Stimulated activated CD4-positive, alpha-beta T cell treated with anti-CD3 and anti-CD28 coated beads, Interleukin-12 subunit alpha, Interleukin-12 subunit beta, amount 100 ng/mL, for 48 hours (primary cell): ENCODE measurements at regions not wholly inside any gene's neighbourhood (a gene's known extent, or its start where the extent isn't known, plus 50 kb on each side); places are given as distances from the start of the nearest gene placed in this dataset.
"Not testable (repeated sequence)": the region's sequence is repeated elsewhere in the genome, so short reads cannot be mapped to it uniquely, and the experiment has no call there.

Experiments used
- DNase-seq, 3 donors: peaks; one replicate each; pipeline ENCODE4 v3.0.0-alpha.2; 2020; ENCODE audit warnings: low read depth in 2 of 3, low spot score in 1 of 3

DNA sequence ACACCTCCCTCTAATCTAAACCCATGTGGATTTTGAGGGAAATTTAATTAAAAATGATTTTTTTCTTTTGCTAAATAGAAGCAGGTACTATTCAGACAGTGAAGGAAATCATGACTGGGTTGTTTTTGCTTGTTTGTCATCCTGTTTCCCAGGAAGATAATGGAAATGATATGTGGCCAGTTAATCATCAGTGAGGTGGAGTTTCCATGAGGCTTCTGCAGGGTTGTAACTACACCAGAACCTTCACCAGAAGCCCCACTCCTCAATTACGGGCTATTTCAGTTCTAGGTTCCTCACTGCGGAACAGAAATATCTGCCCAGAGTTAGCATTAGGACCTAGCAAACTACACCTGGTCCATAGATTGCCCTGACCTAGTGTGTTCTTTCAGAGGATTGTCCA is 394.0 kb downstream of the DLEU7 start:
- no peak for DNase-seq

- no peak for DNase-seq
These were observed 393.2 kb downstream of the DLEU7 start for GRCh38 chr13:50450279-50450678.

- DNase-seq, result no peak
These were observed 391.9 kb downstream of the DLEU7 start for GRCh38 chr13:50451609-50452008.

DNA sequence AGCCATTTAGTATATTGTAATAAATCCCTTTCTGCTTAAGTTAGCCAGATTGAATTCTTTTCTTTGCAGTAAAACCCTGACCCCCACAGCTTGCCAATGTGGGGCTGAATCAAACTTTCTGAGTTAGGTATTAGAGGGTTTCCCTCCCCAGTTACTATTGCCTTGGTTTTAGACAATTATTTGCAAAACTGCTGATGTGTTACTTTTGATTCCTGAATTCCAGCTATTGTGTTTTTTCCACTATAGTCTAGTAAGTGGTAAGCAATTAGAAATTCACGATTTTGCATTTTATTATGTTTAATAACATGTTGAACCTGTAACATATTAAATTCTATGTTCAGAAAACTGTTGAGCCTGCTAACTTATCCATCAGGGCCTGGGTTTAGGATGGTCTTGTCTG is 391.5 kb downstream of the DLEU7 start:
- no peak for DNase-seq

DNA sequence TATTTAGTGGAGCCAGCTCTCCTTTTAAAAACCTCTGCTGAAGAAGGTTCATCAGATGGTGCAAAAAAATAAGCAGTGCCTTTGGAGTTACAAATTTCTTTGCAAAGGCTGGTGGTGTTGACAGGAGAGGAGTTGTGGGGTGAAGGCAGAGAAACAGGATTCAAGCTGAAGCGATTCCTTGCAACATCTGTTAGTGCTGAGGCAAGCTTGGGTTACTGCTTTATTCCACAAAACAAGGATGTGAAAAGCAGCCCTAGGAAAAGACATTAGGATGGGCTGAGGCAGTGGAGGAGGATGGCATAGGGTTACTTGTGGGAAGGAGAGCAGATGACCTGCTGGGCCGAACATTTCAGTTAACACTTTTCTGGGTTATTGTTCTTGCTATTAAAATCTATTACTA is 390.7 kb downstream of the DLEU7 start:
- no peak for DNase-seq

- no peak for DNase-seq
These were observed 390.3 kb downstream of the DLEU7 start for GRCh38 chr13:50453188-50453587.

DNA sequence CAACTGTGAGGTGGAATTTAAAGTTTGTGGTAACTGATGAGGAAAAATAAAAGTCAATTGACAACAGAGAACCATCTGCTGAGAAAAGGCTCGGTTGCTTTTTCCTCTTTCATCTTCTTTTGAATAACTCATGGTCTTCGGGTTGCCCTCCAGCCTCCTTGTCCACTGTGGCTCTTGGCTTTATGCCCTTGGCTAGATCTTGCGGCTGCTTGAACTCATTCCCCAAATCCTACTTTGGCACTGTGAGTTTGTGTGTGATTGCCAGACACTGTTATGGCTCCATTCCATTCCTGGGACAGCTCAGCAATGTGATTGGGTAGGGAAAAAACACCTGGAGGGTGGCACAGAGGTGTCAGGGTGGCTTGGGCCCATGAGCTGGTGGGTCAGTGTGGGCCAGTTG is 387.4 kb downstream of the DLEU7 start:
- no peak for DNase-seq

DNA sequence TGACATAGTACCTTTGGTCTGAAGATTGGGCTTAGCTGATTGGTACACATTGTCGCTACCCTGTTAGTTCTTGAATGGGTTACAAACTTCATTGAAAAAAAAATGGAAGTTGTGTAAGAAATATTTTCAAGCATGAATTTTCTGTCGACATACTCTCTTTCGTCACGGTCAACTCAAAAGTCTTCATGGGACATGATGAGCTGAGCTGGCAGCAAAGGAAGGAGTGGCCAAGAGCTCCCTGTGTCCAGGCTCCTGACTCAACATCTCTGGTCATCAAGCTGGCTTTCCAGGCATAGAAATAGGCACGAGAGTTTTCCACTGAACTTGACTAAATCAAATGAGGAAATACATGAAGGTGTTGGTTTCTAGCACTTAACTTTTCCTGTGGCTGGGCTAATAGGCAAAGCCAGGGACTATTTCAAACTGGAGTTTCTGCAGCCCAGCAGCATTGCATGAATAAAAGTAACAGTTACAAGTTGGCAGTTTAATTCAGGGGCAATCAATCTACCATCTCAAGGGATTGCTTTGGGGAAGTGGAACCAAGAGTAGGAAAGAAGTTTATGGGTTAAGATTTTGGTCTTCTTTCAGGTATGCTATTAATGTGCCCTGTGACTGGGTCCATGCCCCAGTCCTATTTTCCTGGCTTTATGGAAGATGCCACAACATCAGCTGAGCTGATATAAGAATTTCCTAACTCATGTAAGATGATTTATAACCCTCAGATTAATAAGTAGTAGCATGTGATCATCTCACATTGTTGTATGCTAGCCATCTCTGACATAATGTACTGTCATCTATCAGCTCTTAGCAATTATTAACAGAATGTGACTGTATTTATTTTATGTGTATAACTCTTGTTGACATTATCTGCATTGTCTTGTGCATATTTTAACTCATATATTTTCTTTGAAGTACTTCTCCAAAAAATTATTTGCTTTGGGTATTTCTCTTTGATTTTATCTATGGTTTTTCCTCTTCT is 385.8 kb downstream of the DLEU7 start:
- DNase-seq, result no peak

GRCh38 chr13:50459046-50459445 is 384.4 kb downstream of the DLEU7 start:
- no peak for DNase-seq

- DNase-seq, result no peak
These were observed 383.8 kb downstream of the DLEU7 start for GRCh38 chr13:50459658-50460057.

DNA sequence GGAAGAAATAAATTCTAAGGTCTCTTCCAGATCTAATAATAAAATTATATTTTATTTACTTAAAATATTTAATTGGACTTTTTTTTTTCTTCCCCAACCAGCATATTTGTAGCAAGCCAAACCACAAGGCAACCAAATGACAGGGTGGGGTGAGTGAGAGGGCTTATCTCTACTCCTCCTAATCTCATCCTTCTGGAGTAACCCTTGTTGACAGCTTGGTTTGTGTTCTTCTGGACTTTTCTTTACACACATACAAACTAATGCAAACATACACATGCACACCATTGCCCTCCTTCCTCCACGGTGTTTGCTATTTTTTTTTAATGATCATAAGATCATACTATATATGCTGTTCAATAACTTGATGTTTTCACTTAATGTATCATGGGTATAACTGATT is 383.1 kb downstream of the DLEU7 start:
- DNase-seq, result no peak

- no peak for DNase-seq
These were observed 382.3 kb downstream of the DLEU7 start for GRCh38 chr13:50461189-50461588.

DNA sequence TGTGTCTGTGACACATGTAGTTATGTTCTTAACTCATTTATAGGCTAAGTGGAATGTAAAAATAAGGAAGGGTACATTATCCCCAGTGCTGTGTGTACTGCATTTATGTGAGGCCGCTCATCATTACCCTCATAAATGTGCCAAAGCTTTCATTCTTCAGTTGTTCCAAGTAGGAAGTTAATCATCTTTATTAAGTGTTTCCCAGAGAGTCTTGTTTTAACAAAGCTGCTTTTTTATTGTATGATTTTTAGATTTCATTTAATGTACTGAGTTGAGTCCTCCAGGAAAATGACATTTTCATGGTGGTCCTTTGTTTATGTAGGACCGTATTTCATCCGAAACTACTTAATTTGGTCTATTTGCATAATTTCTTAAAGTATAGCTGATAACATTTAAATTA is 379.8 kb downstream of the DLEU7 start:
- DNase-seq, result no peak

- no peak for DNase-seq
These were observed 378.9 kb downstream of the DLEU7 start for GRCh38 chr13:50464349-50465251.

DNA sequence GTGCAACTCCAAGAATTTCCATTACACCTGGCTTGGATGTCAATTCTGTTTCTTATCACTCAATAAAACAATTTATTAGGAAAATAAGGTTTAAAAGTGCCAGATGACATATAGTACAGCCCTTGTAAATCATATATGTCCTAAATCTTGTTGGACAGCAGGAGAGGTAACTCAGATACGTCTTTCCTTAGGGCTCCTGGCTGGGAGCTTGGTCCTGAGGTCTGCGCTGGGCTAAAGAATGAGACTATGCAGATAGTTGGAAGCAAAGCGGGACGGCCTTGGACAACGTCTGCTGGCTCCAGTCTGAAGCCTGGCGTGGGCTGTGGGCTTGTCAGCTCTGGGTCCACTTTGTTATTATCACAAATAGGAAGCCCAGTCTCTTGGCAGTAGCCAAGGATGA is 377.0 kb downstream of the DLEU7 start:
- no peak for DNase-seq

DNA sequence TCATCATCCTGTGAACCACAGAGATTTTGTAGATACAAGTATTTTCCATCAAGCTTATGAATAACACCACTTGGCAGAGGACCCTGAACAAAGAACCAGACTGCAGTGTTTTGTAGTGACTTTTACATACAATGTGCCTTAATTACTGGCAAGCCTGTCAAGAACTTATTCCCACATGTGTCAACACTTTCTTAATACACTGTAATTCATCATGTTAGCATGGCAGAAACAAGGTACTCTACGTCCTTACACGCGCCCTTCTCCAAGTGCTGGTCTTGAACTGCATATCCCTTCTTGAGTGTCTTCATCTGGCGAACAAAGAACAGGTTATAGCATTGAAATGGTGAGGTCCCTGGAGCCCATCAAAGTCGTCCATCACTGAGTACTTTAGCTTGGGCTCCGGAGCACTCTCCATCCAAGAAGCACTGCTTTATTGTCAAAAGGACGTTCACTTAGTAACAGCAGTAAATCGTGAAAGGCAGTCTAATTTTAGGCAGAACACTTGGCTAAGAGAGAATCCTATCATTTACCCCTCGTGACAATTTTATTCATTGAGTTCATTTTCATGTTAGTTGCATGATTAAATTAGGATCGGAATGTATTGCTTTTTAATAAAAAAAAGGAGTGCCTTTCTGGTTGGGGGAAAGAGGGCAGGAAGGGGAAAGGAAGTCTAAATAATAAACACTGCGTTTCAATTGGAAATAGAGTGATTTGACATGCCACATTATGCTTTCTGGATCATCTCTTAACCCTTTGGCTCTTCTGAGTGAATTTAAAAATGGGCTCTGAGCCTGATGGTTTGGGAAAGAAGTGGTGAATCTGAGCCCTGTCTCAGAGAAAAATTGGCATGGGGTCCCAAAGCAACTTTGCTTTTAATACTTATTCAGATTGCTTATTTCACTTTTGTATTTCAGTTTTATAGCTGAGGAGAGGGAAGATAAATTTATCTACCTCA is 376.1 kb downstream of the DLEU7 start:
- DNase-seq, result no peak

- DNase-seq, result no peak
These were observed 374.4 kb downstream of the DLEU7 start for GRCh38 chr13:50468849-50469669.

DNA sequence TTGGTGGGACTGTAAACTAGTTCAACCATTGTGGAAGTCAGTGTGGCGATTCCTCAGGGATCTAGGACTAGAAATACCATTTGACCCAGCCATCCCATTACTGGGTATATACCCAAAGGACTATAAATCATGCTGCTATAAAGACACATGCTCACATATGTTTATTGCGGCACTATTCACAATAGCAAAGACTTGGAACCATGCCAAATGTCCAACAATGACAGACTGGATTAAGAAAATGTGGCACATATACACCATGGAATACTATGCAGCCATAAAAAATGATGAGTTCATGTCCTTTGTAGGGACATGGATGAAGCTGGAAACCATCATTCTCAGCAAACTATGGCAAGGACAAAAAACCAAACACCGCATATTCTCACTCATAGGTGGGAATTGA is 370.4 kb downstream of the DLEU7 start:
- not testable (repeated sequence) for DNase-seq

DNA sequence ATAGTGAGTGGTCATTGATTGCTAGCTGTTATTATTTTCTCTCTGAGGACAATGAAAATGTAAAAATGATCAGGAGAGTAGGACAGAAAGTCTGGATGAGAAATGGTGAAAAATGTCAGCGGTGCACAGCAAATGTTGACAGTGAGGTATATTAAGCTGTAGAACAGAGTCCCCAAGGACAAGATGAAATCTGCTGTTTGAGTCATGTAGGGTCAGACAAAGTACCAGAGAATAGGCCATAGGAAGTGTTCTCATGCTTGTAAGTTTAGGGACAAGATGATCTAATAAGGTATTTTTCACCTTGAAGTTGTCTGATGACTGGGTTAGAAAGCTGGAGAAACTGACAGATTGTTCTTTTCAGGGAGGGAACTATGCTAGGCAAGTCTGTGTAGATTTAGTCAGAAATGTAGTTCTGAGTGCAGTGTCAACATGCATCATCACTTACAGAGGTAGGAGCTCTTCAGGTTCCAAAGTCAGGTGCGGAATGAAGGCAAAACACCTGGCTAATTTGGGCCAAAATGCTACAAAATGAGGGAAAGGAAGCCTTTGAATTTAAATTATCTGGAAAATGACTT is 369.3 kb downstream of the DLEU7 start:
- DNase-seq, result no peak
